HG02798 (cell line): ENCODE measurements at regions not wholly inside any gene's neighbourhood (a gene's known extent, or its start where the extent isn't known, plus 50 kb on each side); places are given as distances from the start of the nearest gene placed in this dataset.

Experiments
- ATAC-seq: cut with Tn5 transposase; IDR thresholded peaks from one replicate; pipeline ENCODE4 v1.9.1; 2021; ENCODE audit warnings: mild to moderate bottlenecking; ENCODE audit not compliant: unreplicated experiment, poor library complexity

DNA sequence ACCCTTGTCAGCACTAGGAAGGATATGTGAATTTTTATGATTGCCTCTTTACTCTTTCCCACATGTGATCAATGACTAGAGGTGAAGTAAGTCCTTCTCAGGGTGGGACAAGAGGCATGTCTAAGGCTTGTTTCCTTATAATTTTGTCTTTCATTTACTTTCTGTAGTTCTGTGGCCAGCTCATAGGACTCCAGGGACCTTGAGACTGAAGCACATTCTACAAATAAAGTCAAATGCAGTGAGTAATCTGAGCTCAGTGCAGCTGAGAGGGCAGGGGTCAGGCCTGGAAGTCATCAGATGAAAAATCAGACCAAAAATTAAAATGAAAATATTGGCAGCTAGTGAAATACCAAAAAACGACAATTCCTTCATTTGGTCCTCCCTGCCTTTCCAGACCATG is 424.7 kb upstream of the THBS1 start:
- no peak for ATAC-seq

DNA sequence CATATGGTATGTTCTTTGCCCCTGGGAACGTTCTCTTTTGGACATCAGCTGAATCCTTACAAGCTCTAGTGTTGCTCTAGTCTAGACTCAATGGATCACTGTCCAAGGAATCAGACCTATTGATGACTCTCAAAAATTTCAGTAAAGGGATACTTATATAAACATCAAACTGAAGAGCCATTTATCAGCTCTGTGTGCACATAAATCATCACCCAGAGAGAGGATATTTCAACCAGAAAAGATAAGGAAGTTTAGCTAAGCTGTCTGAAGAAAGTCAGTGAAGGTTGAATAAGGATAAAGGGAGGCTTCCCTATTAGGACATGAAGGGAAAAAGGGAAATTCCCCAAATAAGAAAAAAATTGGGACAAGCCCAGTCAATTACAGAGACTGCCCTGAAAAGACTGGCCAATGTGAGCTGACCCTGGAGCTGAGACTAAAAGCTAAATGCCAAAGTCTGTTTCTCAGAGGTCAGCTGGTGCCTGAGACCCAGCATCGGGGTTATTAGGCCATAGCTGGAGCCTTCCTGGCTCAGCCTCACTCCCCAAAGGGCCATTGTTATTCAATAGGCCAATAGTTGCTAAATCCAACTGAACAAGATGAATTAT is 424.1 kb upstream of the THBS1 start:
- no peak for ATAC-seq

- no peak for ATAC-seq
Observed at GRCh38 chr15:39157882-39158281, 423.0 kb upstream of the THBS1 start.

- ATAC-seq, result no peak
Observed at GRCh38 chr15:39159833-39160232, 421.0 kb upstream of the THBS1 start.

- no peak for ATAC-seq
Observed at GRCh38 chr15:39161096-39161495, 419.8 kb upstream of the THBS1 start.

DNA sequence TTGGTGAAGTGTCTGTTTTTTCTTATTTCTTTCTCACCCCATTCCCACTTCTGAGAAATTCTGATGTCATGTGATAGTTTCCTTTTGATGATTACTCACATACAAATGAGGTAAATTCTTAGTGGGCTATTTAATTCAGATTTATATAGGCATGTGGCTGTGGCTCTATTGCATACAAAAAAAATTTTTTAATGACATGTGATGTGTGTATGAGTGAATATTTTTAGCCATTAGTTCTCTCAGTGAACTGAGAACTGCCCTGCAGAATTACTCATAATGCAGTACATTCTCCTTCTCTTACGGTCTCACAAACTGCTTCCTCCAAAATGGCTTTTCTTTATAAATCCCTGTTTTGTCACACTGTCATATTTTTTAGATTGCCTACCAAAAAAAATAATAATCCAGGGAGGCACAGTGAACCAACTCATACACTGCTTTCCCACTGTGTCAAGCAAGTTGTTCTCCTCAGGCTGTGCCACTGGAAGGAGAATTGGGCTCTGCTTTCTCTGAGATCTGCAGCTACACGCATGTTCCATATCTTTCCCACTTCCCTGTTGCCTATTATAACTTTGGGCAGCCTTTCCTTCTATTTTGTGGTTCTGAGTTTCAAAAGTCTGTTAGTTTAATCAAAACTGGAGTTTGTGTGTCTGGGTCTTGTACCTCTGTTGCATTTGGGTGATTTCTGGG is 415.7 kb upstream of the THBS1 start:
- ATAC-seq, result no peak

DNA sequence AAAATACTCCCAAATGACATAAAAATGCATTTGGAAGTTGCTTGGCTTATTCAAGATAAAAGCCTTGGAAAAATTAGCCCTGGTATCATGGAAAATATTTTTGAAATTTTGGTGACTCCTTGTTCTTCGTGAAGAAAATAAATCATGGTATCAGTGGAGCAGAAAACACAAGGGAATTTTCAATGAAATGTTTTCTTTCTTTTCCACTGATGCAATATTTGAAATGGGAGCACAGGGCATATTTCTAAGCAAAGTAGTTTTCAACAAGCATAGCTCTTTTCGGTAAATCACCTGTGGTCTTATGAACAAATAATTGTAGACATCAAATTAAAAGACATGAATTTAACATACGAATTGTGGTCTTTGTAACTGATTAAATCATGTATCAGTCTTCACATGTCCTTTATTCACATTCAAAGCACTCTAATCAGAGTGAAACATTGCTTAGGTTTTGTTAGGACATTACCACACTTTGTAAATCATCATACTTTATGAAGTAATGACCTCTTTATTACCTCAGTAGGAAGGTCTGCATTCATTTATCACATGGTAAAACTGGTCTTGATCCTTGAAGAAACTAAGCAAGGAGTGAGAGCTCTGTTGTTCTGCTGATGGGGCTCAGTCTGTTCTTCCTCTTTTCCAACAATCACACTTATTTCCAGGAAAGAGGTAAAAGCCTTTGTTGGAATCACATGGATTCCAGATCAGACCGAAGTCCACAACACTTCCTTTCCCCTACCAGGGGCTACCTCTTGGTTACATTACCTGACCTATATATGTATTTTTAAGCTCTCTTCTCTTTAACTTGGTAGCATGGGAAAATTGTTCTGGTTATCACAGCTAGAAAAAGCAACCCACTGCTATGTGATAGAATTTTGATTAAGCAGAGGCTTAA is 413.5 kb upstream of the THBS1 start:
- no peak for ATAC-seq

DNA sequence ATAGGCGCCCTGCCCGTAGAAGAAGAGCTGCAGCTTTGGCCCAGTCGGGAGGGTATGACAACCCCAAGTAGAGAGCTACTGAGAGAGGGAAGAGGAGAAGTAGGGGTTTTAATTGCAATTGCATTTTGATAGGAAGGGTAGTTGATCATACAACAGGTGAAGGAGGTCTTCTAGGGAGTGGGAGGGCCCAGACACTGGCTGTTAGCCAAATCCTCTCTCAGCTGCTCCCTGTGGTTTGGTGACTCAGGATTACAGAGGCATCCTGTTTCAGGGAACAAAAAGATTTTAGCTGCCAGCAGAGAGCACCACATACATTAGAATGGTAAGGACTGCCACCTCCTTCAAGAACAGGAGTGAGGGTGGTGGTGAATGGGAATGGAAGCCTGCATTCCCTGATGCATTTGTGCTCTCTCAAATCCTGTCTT is 408.9 kb upstream of the THBS1 start:
- no peak for ATAC-seq

- ATAC-seq, result peak; percentile 66
Observed at GRCh38 chr15:39172380-39173281, 408.2 kb upstream of the THBS1 start.

DNA sequence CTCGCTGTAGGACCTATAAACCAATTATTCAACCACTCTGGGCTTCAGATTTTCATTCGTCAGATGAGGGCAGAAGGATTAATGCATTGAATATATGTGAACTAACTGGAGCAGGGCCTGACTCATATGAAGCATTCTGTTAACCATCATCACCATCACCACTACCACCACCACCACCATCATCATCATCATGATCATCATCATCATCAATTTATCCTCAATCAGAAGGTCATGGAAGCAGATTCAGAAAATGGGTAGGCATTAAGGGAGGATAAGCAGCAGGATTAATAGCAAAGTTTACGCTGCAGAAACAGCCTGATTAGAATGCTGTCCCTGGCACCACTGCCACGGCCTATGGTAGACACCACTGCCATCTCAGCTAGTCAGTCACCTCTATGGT is 407.5 kb upstream of the THBS1 start:
- ATAC-seq, result no peak

GRCh38 chr15:39174332-39174731 is 406.5 kb upstream of the THBS1 start:
- no peak for ATAC-seq

GRCh38 chr15:39176030-39176429 is 404.8 kb upstream of the THBS1 start:
- no peak for ATAC-seq

GRCh38 chr15:39177561-39177960 is 403.3 kb upstream of the THBS1 start:
- ATAC-seq, result no peak

DNA sequence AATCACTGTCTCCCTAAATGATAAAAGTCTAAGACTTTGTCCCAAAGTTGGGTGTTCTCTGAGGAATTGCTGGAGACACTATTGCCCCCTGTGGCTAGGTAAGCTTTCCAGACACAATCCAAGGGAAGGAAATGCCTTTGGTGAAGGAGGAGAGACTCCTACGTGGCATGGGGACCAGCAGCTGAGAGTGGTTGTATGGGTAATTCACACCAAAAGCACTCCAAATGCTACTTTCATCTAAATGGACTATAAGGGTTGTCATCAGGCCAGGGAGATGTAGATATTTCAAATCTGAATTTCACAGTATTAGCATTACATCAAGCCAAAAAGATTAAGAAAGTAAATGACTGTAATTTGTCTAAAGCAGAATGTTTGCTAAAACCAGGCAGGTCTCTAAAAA is 400.8 kb upstream of the THBS1 start:
- no peak for ATAC-seq

DNA sequence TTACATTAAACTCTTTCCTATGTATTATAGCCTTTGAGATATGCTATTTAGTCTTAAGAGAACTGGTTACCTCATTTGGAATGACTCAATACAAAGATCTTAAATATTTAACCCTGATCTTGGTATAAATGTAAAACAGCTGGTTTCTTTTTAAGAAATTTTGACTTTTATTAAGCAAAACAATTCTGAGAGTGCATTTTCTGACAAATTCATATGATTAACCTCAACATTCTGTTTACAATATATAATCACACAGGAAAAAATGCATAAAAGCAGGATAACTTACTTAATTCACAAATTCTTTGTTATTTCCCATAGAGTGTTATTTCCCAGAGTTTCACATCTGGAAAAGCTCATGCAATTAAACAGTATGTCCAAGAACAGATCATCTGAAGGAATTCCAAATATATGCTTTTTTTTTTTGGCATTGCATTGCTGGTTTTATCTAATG is 400.4 kb upstream of the THBS1 start:
- ATAC-seq, result no peak

GRCh38 chr15:39181056-39181747 is 399.7 kb upstream of the THBS1 start:
- no peak for ATAC-seq

- no peak for ATAC-seq
Observed at GRCh38 chr15:39181940-39182339, 398.9 kb upstream of the THBS1 start.

GRCh38 chr15:39183164-39183881 is 397.6 kb upstream of the THBS1 start:
- no peak for ATAC-seq
